GM23338 (cell line): ENCODE measurements at regions not wholly inside any gene's neighbourhood (a gene's known extent, or its start where the extent isn't known, plus 50 kb on each side); places are given as distances from the start of the nearest gene placed in this dataset.

ENCODE experiments used
- ATAC-seq: fragments of 200-7000 bp; cut with Tn5 transposase; 3 replicates; pipeline ENCODE4 v1.9.1; 2020
- DNase-seq: peaks from one replicate; pipeline ENCODE4 v3.0.0-alpha.2; 2015; ENCODE audit warnings: low spot score
- H2AFZ ChIP-seq: fragments of 200-600 bp; sonication (generic); 2 replicates; pipeline ENCODE4 v1.8.0; 2016; ENCODE audit warnings: antibody characterized with exemption, mild to moderate bottlenecking, moderate library complexity
- H3F3A ChIP-seq: fragments of 200-600 bp; sonication (generic); replicated peaks from 2 replicates; pipeline ENCODE4 v1.8.0; 2017; ENCODE audit warnings: antibody characterized with exemption, mixed run types, low read depth
- H3K27ac ChIP-seq: fragments of 200-600 bp; sonication (generic); 2 replicates; pipeline ENCODE4 v1.6.1; 2016; ENCODE audit warnings: low read depth
- H3K27me3 ChIP-seq: fragments of 200-600 bp; sonication (generic); 2 replicates; pipeline ENCODE4 v1.8.0; 2016; ENCODE audit warnings: mild to moderate bottlenecking, mixed run types, moderate library complexity; ENCODE audit not compliant: insufficient read depth
- H3K36me3 ChIP-seq: fragments of 200-600 bp; sonication (generic); 2 replicates; pipeline ENCODE4 v1.8.0; 2016; ENCODE audit warnings: mild to moderate bottlenecking; ENCODE audit not compliant: insufficient read depth
- H3K4me1 ChIP-seq: fragments of 200-600 bp; sonication (generic); 2 replicates; pipeline ENCODE4 v1.8.0; 2016; ENCODE audit warnings: mild to moderate bottlenecking, moderate library complexity; ENCODE audit not compliant: insufficient read depth
- H3K4me2 ChIP-seq: fragments of 200-600 bp; sonication (generic); 2 replicates; pipeline ENCODE4 v1.7.1; 2017; ENCODE audit warnings: mixed run types
- H3K4me3 ChIP-seq: fragments of 200-600 bp; sonication (generic); 2 replicates; pipeline ENCODE4 v1.6.1; 2016; ENCODE audit warnings: mixed run types
- H3K79me2 ChIP-seq: fragments of 200-600 bp; sonication (generic); replicated peaks from 2 replicates; pipeline ENCODE4 v1.8.0; 2017; ENCODE audit warnings: mild to moderate bottlenecking; ENCODE audit not compliant: insufficient read depth
- H3K9me2 ChIP-seq: fragments of 200-600 bp; sonication (generic); 2 replicates; pipeline ENCODE4 v1.8.0; 2017; ENCODE audit not compliant: insufficient read depth
- H4K20me1 ChIP-seq: fragments of 200-600 bp; sonication (generic); replicated peaks from 2 replicates; pipeline ENCODE4 v1.8.0; 2017; ENCODE audit warnings: mild to moderate bottlenecking; ENCODE audit not compliant: insufficient read depth
- H3K27ac Mint-ChIP-seq: 2 replicates; pipeline ENCODE4 v1.8.0; 2020; ENCODE audit warnings: inconsistent platforms, mild to moderate bottlenecking, moderate library complexity, mixed read lengths
- H3K27me3 Mint-ChIP-seq: 3 replicates; pipeline ENCODE4 v1.8.0; 2022; ENCODE audit warnings: low read depth, mild to moderate bottlenecking, moderate library complexity, mixed read lengths, inconsistent platforms; ENCODE audit not compliant: insufficient read depth, poor library complexity
- H3K36me3 Mint-ChIP-seq: 3 replicates; pipeline ENCODE4 v1.8.0; 2021; ENCODE audit warnings: low read depth, mild to moderate bottlenecking, inconsistent platforms, moderate library complexity, mixed read lengths
- H3K4me1 Mint-ChIP-seq: 3 replicates; pipeline ENCODE4 v1.8.0; 2020; ENCODE audit warnings: mild to moderate bottlenecking, inconsistent platforms, mixed read lengths
- H3K4me3 Mint-ChIP-seq: 3 replicates; pipeline ENCODE4 v1.8.0; 2021; ENCODE audit warnings: moderate library complexity, mild to moderate bottlenecking, inconsistent platforms, mixed read lengths
- H3K9me3 Mint-ChIP-seq: 3 replicates; pipeline ENCODE4 v1.8.0; 2020; ENCODE audit warnings: moderate library complexity, mild to moderate bottlenecking, inconsistent platforms, mixed read lengths
- CREB1 ChIP-seq: fragments of 250-450 bp; sonication (Bioruptor Pico); IDR thresholded peaks from 2 replicates; pipeline ENCODE4 v1.5.0; 2020; ENCODE audit warnings: low read depth, mild to moderate bottlenecking, moderate library complexity
- CTCF ChIP-seq, 2 experiments: fragments of 200-600 bp in 1 of 2; sonication (generic) in 1 of 2; conservative IDR thresholded peaks; 2 replicates each; pipeline versions ENCODE4 v1.5.1 to v1.6.1; 2016 to 2017; ENCODE audit warnings: antibody characterized with exemption in 2 of 2, low read depth in 2 of 2, mild to moderate bottlenecking in 2 of 2, moderate library complexity in 1 of 2
- EZH2 ChIP-seq: fragments of 200-600 bp; sonication (generic); IDR thresholded peaks from one replicate; pipeline ENCODE4 v1.8.0; 2017; ENCODE audit warnings: antibody characterized with exemption, mild to moderate bottlenecking, low read depth; ENCODE audit not compliant: unreplicated experiment
- EZH2phosphoT487 ChIP-seq: fragments of 200-600 bp; sonication (generic); IDR thresholded peaks from one replicate; pipeline ENCODE4 v1.8.1; 2018; ENCODE audit warnings: antibody characterized with exemption; ENCODE audit not compliant: unreplicated experiment
- JUNB ChIP-seq: IDR thresholded peaks from one replicate; pipeline ENCODE4 v1.6.1; 2016; ENCODE audit warnings: antibody characterized with exemption; ENCODE audit not compliant: unreplicated experiment
- NANOG ChIP-seq: IDR thresholded peaks from 2 replicates; pipeline ENCODE4 v1.6.1; 2016; ENCODE audit warnings: antibody characterized with exemption, borderline replicate concordance
- POLR2AphosphoS5 ChIP-seq: IDR thresholded peaks from 2 replicates; pipeline ENCODE4 v1.6.1; 2016; ENCODE audit warnings: antibody characterized with exemption, low read depth
- STAT1 ChIP-seq: IDR thresholded peaks from one replicate; pipeline ENCODE4 v1.6.1; 2016; ENCODE audit warnings: antibody characterized with exemption; ENCODE audit not compliant: unreplicated experiment
- ZNF114 ChIP-seq: fragments of 250-450 bp; sonication (Bioruptor Pico); IDR thresholded peaks from 2 replicates; pipeline ENCODE4 v1.5.0; 2020; ENCODE audit warnings: mild to moderate bottlenecking, moderate library complexity
- ZNF462 ChIP-seq: fragments of 250-450 bp; sonication (Bioruptor Pico); IDR thresholded peaks from 2 replicates; pipeline ENCODE4 v1.5.0; 2020; ENCODE audit warnings: mild to moderate bottlenecking, moderate library complexity
- TF ChIP-seq, protein P1 (sequence below): IDR thresholded peaks from one replicate; pipeline ENCODE4 v1.6.1; 2018; ENCODE audit warnings: antibody characterized with exemption; ENCODE audit not compliant: unreplicated experiment
- TF ChIP-seq, protein P2 (sequence below): IDR thresholded peaks from 2 replicates; pipeline ENCODE4 v1.6.1; 2016; ENCODE audit warnings: antibody characterized with exemption

DNA sequence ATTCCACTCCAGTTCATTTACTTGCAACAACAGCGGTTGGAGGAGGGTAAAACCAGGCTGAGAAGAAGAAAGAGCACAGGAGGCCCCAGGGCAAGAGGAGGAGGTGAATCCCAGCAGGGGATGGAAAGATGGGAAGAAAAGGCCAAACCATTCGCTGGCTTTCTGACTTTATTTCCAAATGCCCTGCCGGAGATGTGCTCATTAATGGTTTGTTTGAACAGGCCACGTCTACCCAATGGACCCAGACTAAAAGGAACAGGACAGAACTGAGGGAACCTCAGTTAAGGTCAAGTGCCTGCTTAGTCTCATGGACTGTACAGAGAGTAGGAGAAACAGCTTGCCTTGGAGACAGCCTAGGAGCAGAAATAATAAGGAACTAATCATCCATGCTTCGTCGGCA, 121.6 kb upstream of the NDUFV2 start:
- Mint-ChIP-seq H3K4me3 (no peak overlapping the region), H3K36me3 (no peaks in the 10 kb centered on the region), H3K27me3 (no peaks in the 10 kb centered on the region), H3K9me3 (peaks cover 3% of the 10 kb centered on the region; the same call in 2 of the 3 replicates), H3K27ac (no peak overlapping the region), H3K4me1 (peaks cover 28% of the 10 kb centered on the region)
- peaks cover 29% of the 10 kb centered on the region for H3K4me1 ChIP-seq
- ATAC-seq (peak; percentile 17; the same call in 1 of the 3 replicates), DNase-seq (no peak)
- H3F3A ChIP-seq = 0 out of 2 replicates have a peak, but pooled peaks cover 5% of the 10 kb centered on the region
- H3K9me2 ChIP-seq = peaks cover 6% of the 10 kb centered on the region
- H2AFZ ChIP-seq = peak overlapping the region; percentile 82; the same call in 1 of the 2 replicates
- H4K20me1 ChIP-seq = no peaks in the 10 kb centered on the region
- H3K36me3 ChIP-seq = no peaks in the 10 kb centered on the region
- TF ChIP-seq, protein P1, sequence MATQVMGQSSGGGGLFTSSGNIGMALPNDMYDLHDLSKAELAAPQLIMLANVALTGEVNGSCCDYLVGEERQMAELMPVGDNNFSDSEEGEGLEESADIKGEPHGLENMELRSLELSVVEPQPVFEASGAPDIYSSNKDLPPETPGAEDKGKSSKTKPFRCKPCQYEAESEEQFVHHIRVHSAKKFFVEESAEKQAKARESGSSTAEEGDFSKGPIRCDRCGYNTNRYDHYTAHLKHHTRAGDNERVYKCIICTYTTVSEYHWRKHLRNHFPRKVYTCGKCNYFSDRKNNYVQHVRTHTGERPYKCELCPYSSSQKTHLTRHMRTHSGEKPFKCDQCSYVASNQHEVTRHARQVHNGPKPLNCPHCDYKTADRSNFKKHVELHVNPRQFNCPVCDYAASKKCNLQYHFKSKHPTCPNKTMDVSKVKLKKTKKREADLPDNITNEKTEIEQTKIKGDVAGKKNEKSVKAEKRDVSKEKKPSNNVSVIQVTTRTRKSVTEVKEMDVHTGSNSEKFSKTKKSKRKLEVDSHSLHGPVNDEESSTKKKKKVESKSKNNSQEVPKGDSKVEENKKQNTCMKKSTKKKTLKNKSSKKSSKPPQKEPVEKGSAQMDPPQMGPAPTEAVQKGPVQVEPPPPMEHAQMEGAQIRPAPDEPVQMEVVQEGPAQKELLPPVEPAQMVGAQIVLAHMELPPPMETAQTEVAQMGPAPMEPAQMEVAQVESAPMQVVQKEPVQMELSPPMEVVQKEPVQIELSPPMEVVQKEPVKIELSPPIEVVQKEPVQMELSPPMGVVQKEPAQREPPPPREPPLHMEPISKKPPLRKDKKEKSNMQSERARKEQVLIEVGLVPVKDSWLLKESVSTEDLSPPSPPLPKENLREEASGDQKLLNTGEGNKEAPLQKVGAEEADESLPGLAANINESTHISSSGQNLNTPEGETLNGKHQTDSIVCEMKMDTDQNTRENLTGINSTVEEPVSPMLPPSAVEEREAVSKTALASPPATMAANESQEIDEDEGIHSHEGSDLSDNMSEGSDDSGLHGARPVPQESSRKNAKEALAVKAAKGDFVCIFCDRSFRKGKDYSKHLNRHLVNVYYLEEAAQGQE = no peak
- TF ChIP-seq ZNF462 (CRISPR knock-in tag) (no peak), EZH2phosphoT487 (no peak), EZH2 (no peak), NANOG (no peak), STAT1 (no peak), CREB1 (CRISPR knock-in tag) (no peak), ZNF114 (CRISPR knock-in tag) (no peak), CTCF (conservative IDR thresholded peaks at IDR 0.05; ENCODE audit: low read depth in 2 of 2) (no peak), JUNB (no peak), POLR2AphosphoS5 (no peak)
- TF ChIP-seq, protein P2, sequence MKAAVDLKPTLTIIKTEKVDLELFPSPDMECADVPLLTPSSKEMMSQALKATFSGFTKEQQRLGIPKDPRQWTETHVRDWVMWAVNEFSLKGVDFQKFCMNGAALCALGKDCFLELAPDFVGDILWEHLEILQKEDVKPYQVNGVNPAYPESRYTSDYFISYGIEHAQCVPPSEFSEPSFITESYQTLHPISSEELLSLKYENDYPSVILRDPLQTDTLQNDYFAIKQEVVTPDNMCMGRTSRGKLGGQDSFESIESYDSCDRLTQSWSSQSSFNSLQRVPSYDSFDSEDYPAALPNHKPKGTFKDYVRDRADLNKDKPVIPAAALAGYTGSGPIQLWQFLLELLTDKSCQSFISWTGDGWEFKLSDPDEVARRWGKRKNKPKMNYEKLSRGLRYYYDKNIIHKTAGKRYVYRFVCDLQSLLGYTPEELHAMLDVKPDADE = no peak
- no peaks in the 10 kb centered on the region for H3K79me2 ChIP-seq
- H3K27me3 ChIP-seq = no peaks in the 10 kb centered on the region
- H3K27ac ChIP-seq = no peak overlapping the region
- H3K4me3 ChIP-seq = no peak overlapping the region
- H3K4me2 ChIP-seq = 0 out of 2 replicates have a peak overlapping the region, but pooled peaks have one; percentile 12
